Thyroid gland (tissue), 4 donors: ENCODE measurements at regions not wholly inside any gene's neighbourhood (a gene's known extent, or its start where the extent isn't known, plus 50 kb on each side); places are given as distances from the start of the nearest gene placed in this dataset.

Source experiments
- POLR2A ChIP-seq, 2 donors: fragments of 450-650 bp; IDR thresholded peaks; one replicate each; pipeline ENCODE4 v1.6.1; 2017; ENCODE audit warnings: antibody characterized with exemption in 2 of 2, mild to moderate bottlenecking in 2 of 2, moderate library complexity in 1 of 2
- TF ChIP-seq, protein P1 (sequence below), 6 experiments: fragments of 200-600 bp in 3 of 6; fragments of 450-650 bp in 3 of 6; sonication (generic) in 3 of 6; IDR thresholded peaks; one replicate each; pipeline ENCODE4 v1.5.1; 2016 to 2019; ENCODE audit warnings: antibody characterized with exemption in 6 of 6, mild to moderate bottlenecking in 2 of 6, inconsistent platforms in 1 of 6, moderate library complexity in 1 of 6

- TF ChIP-seq, protein P1, sequence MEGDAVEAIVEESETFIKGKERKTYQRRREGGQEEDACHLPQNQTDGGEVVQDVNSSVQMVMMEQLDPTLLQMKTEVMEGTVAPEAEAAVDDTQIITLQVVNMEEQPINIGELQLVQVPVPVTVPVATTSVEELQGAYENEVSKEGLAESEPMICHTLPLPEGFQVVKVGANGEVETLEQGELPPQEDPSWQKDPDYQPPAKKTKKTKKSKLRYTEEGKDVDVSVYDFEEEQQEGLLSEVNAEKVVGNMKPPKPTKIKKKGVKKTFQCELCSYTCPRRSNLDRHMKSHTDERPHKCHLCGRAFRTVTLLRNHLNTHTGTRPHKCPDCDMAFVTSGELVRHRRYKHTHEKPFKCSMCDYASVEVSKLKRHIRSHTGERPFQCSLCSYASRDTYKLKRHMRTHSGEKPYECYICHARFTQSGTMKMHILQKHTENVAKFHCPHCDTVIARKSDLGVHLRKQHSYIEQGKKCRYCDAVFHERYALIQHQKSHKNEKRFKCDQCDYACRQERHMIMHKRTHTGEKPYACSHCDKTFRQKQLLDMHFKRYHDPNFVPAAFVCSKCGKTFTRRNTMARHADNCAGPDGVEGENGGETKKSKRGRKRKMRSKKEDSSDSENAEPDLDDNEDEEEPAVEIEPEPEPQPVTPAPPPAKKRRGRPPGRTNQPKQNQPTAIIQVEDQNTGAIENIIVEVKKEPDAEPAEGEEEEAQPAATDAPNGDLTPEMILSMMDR (IDR thresholded peaks at IDR 0.05), result no peak
- TF ChIP-seq POLR2A (IDR thresholded peaks at IDR 0.05), result no peak
Measured at GRCh38 chr2:64277101-64277849, 133.1 kb upstream of the PELI1 start.
